Stimulated activated CD8-positive, alpha-beta memory T cell treated with anti-CD3 and anti-CD28 coated beads, Interleukin-12 subunit alpha, Interleukin-12 subunit beta, amount 100 ng/mL, for 1 hour (primary cell): ENCODE measurements at regions not wholly inside any gene's neighbourhood (a gene's known extent, or its start where the extent isn't known, plus 50 kb on each side); places are given as distances from the start of the nearest gene placed in this dataset.

ENCODE experiments used
- DNase-seq: peaks from one replicate; pipeline ENCODE4 v3.0.0-alpha.2; 2020; ENCODE audit warnings: low read depth

DNA sequence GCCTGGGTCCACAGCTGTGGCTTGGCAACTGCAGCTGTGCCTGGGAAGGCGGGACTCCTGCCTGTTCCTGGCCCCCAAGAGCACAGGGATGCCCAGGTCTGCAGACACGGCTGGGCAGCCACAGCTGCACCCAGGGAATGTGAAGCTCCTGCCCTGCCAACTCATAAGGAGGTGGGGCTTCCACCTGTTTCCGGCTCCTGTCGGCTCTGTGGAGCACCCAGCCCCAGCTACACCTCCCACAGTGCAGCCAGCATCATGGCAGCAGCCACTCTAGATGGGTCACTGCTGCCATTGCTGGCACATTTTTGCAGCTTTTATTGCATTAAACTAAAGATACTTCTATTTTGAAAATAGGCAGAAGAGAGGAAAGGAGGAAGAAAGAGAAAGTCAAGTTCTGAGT lies 207.9 kb downstream of the SAMD5 start:
- no peak for DNase-seq

GRCh38 chr6:147717991-147718390 lies 209.5 kb downstream of the SAMD5 start:
- DNase-seq = no peak

DNA sequence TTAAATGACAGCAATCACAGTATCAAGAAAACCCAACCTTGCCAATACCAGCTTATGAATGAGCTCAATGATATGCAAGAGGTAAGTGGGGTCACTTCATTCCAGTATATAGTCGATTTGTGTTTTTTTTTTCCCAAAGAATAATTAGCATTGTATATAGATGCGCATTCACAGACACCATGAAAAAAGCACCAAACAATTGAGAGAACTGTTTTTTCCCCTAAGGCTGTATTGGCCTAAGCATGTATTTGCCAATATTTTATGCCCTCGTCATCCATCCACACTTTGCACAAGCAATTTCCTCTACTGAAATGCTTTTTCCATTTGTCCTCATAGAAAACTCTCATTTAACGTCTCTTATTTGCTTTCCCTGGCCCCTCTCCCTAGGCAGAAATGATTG lies 213.7 kb downstream of the SAMD5 start:
- DNase-seq = no peak

GRCh38 chr6:147724454-147724853 lies 216.0 kb downstream of the SAMD5 start:
- DNase-seq = no peak

- no peak for DNase-seq
Observed at GRCh38 chr6:147726342-147726741, 217.9 kb downstream of the SAMD5 start.

- DNase-seq = no peak
Observed at GRCh38 chr6:147728903-147729302, 220.4 kb downstream of the SAMD5 start.

DNA sequence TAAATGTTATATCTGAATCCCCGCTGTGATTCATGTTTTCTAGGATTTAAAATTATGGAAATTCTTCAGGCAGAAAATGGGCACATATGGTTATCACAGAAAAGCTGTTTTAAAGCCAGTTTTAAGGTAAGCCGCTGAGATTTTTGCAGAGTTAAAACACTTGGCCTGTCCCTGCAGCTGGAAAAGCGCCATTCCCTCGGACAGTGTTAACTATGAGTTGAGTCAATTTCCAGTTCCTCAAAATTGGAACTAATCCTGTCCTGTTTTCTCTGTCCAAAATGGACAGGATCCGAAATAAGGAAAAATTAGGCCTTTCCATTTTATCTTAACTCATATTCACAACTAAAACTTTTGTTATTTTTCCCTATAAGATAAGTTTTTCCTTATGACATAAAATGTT lies 225.2 kb downstream of the SAMD5 start:
- DNase-seq = no peak

DNA sequence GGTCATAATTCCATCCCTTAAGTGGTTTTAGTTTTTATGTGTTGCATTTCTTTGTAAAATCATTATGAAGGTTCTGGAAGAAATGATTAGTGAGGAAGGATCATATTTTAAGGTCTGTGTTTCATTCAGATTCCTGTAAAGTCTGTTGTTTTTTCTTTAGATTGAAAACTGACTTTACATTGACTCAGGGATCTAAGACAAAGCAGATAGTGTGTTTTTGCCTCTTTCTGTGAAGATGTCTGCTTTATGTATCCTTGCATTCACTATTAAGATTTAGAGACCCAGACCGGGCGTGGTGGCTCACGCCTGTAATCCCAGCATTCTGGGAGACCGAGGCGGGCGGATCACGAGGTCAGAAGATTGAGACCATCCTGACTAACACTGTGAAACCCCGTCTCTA lies 225.7 kb downstream of the SAMD5 start:
- DNase-seq = no peak

DNA sequence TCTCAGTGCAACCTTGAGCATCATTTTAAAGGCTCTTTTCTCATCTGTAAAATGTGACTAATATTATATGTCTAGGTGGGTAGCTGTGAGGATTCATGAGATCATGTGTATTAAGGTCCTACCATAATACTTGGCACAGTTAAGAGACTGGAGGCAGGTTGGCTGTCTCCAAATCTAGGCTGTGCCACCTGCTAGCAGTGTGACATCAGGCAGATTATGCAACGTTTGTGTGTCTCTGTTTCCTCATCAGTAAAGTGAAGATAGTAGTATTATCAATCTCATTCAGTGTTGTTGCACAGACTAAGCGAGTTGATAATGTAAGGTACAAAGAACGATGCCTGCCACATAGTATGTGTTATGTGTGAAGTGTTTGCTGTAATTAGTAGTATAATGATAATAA lies 227.4 kb downstream of the SAMD5 start:
- DNase-seq = no peak

DNA sequence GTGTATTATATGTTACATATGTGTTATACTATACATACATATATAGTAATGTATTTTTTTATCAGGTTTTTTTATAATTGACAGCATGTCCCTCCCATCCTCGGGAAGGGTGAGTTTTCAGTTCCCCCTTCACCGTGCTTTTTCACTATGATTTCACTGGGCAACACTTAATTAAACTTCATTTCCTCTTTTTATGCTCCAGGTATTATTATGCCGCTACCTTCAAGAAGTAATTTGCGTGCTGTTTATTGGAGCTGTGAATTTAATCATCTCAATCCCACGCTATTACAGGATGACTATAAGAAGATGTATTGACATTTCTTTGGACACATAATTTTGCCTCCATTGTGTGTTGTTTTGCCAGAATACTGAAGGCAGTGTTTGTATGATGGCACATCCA lies 228.6 kb downstream of the SAMD5 start:
- DNase-seq = no peak

GRCh38 chr6:147738099-147738498 lies 229.6 kb downstream of the SAMD5 start:
- DNase-seq = no peak

- no peak for DNase-seq
Observed at GRCh38 chr6:147738516-147739162, 230.1 kb downstream of the SAMD5 start.

- DNase-seq = no peak
Observed at GRCh38 chr6:147740326-147740725, 231.8 kb downstream of the SAMD5 start.

DNA sequence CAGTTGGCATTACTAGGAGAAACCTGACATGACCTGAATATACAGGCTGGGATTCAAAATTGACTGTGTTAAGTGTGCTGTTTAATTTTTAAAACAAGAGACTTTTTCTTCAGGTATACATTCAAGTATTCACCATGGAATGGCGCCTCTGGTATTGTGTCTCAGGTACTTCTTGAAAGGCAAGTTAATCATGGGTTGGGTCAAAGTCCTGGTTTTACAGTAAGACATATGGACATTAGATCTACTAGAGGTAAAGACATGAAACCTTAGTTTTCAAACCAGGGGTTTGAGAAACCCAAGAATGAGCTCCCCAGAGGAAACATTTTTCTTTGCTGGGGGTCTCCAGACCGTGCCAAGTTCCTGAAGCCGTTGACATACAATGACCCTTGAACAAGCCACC lies 232.4 kb downstream of the SAMD5 start:
- DNase-seq = no peak

DNA sequence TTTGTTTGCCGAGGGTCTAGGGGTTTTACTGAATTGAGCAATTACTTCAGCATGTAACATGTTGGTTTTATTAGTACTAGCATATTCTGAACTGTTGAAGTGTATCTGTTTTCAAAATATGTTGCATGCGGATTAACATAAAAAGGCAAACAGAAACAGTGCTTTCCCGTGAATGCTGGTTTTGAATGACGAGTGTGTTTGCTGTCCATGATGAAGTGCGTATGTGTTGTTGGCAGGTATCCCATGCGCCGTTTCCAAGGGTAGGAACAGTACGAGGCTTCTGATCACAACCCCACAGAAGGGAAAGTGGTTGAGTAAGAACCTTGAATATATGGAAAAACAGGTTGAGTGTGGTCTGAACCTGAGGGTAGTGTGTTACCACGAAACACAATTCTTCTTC lies 232.9 kb downstream of the SAMD5 start:
- DNase-seq = no peak

GRCh38 chr6:147742440-147742839 lies 233.9 kb downstream of the SAMD5 start:
- no peak for DNase-seq

GRCh38 chr6:147744012-147744411 lies 235.5 kb downstream of the SAMD5 start:
- DNase-seq = no peak

DNA sequence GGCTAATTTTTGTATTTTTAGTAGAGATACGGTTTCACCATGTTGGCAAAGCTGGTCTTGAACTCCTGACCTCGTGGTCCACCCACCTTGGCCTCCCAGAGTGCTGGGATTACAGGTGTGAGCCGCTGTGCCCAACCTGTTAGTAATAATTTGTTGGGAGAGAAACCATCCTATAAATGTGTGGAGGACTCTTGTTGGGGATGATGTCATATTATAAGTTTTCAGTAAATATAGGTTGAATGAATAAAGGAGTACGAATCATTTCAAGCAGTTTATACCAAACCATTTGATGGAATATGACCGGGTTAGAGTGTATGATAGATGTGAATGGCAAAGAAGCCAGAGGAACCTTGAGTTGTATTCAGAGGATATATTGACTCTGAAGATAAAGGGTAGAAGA lies 240.8 kb downstream of the SAMD5 start:
- DNase-seq = no peak

GRCh38 chr6:147750413-147750812 lies 241.9 kb downstream of the SAMD5 start:
- DNase-seq = no peak

DNA sequence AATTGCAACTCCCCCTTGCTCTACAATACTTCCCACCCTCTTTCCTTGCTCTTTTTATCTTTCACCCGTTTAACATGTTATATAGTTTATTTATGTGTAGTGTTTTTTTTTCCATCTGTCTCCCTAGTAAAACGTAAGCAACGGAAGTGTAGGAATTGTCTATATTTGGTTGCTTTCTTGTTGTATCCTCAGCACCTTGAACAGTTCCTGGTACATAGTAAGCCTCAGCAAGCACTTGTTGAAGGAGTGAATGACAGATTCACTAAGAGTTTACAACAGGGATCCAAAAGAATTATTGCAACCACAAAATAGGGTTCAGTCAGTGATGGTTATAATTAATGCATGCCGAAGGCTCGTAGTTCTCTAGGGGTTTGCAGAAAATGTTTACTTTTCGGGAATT lies 242.7 kb downstream of the SAMD5 start:
- DNase-seq = no peak

GRCh38 chr6:147752689-147753403 lies 244.4 kb downstream of the SAMD5 start:
- no peak for DNase-seq

DNA sequence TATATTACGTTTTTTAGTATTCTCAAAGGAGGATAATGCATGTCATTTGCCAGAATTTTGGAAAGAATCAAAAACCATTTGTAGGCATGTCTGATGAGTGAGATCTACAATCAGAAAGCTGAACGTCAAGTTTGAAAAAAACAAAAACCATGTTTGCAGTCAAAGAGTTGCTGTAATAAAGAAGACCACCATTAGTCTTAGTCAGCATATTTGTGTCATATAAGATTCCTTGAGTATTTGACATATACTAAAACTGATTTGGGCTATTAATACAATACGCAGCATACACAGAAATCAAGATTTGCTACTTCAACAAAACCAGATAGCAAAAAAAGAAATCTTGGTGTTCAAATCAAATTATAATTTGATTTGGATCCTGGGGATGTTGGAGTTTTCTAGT lies 247.5 kb downstream of the SAMD5 start:
- DNase-seq = no peak

- no peak for DNase-seq
Observed at GRCh38 chr6:147756891-147757290, 248.4 kb downstream of the SAMD5 start.

- no peak for DNase-seq
Observed at GRCh38 chr6:147757291-147757690, 248.8 kb downstream of the SAMD5 start.
